NCI-H2029 (cell line): ENCODE measurements at regions not wholly inside any gene's neighbourhood (a gene's known extent, or its start where the extent isn't known, plus 50 kb on each side); places are given as distances from the start of the nearest gene placed in this dataset.

Experiments
- DNase-seq: peaks from one replicate; lab custom pipeline; 2025; lab: John Stamatoyannopoulos, UW

DNA sequence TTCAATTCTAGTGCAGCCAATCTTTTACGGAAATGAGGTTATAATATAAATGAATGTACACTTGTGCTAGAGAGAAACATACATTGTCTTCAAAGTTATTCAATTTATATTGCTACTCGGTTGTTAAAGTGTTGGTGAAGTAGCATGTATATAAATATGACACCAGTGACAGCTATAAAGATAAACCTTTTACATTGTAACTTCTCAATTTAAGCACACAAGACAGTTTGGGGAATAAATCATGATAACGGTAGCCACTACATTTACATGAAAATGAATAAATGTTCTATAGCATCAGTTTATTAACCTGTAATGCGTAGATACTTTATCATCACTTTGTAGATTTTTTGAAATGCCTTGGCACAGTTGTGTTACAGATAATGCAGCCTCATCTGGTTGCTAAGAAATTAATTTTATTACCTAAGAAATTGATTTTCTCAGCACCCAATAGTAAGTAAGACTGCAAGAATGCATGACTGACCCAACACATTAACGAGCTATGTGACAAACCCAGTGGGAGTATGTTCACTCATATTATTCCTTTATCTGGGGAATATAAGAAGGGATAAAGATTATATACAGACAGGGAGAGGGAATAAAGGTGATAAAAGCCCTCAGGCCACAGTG, 283.9 kb upstream of the NPVF start:
- DNase-seq, result no peak

DNA sequence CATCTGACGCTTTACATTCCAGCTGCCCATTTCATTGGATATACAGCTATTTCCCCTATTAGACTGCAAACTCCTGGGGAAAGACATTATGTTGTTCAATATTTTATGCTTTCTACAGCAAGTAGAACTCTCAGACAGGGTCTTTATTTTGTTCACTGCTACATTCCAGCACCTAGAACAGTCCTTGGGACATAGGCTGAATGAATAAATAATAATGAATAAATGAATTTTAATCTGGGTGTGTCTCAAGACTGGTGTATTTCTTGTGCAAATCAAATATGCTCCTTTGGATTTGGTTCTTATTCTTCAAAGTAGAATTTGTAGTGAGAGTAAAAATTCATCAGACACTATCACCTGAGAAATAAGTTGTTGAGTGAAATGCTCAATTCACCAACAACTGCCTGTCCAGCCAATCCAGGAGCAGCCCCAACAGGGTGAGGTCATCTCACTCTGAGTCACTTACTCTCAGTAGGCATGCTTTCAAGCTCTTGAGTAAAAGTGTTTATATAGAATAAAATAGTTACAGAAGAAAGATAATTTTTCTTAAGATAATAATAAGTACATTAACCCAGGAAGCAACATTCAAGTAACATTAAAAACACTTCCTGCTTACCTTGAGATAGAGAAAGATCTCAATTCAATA, 287.5 kb upstream of the NPVF start:
- no peak for DNase-seq

DNA sequence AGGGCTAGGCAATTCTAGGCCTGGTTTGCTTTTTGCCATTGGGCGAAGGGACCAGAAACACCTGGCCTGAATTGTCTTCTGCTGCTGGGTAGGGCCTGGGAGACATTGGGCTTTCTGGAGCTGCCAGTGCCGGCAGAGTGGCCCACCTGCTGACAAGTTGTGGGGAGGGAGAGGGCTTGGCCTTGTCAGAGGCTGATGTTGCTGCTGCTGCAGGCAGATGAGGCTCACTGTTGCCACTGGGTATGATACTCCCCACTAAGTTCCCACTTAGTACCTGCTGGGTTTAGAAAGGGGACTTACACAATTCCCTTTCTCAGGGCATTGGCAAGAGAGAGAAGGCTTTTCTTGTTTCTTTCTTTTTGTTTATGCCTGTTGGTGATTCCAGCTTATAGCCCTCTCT, 289.6 kb upstream of the NPVF start:
- no peak for DNase-seq

DNA sequence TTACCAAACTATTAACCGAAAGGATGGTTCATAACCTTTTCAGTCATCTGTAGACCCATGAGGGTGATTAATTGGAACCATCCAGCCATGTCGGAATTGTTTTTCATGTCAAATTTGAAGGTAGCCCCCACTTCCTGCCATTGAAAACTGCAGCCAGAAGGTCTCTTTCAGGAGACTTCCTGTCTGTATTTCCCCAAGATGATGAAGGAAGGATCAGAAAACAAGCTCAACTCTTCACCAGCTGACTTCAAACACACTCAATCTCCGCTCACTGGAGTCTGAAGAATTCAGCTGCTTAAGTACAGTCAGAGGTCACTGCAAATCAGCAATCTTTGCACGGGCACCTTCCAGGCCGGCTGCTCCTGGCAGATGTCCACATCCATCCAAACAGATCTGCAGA, 291.7 kb upstream of the NPVF start:
- DNase-seq, result no peak

DNA sequence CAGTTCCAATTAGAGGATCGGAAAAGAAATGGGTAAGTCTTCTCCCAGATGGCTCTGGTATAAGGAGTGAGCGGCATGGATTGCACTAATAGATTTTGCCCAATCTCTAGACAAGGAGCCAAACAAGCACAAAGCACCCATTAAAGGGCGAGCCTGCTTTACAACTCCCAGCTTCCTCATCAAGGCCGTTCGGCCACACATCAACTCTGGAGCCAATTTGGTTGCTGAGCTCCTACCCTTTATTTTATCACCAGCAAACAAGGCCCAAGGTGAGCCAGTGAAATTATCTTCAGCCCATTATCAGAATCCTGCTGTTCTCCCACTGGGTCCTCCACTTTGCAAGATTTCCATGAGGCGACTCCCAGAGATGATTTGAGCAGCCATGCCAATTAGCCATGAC, 292.2 kb upstream of the NPVF start:
- DNase-seq, result no peak

DNA sequence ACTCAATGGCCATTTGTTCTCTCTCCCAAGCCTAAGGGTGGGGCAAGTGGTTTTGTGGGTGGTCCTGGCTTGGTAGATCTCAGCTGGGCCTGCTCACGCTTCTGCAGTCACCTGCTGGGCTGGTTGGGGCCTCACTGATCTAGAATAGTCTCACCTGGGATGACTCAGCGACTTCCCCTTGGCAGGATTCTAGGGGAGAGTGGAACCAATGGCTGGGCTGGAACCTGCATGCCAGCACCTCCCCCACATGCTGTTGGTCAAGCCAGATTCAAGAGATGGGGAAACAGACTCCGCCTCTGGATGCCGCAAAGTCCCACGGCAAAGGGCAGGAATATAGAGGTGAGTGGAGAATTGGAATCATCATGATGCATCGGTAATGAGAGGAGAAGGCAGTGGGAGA, 292.9 kb upstream of the NPVF start:
- DNase-seq, result no peak

DNA sequence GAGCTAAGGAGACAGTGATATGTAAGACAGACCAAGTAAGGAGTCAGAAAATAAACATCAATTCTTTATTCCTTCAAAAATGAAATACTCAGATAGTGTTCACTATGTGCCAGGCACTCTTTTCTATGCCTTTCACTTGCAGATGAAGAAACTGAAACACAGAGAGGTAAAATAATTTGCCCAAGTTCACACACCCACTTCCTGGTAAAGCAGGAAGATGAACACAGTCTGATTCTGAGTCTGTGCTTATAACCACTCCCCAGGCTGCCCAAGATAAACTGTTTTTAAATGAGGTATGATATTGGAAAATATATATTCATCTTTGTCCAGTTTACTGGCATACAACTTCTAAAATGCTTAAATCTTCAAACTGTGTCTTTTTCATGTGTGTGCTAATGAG, 294.4 kb upstream of the NPVF start:
- DNase-seq, result no peak

DNA sequence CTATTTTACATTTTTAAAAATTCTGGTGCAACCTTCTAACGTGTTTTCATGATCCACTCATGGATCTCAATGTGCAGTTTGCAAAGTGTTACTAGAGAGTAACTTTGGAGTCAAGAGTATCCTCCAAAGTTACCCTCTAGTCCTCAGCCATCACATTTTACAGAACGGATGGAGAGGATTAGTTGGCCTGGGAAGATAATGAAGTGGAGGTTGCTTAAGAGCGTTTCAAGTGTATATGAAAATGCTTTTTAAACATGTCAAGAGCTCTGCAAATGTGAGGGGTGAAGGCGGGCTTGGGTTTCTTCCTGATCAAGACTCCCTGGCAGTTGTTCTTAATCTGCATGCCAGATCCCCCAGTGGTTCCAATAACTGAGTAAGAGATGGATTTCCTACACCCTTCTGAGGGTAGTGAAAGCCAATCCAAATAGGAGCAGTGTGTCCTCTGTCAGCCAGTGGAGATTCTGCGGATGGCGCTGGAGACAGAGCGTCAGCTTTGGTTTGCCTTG, 299.4 kb upstream of the NPVF start:
- DNase-seq, result no peak

DNA sequence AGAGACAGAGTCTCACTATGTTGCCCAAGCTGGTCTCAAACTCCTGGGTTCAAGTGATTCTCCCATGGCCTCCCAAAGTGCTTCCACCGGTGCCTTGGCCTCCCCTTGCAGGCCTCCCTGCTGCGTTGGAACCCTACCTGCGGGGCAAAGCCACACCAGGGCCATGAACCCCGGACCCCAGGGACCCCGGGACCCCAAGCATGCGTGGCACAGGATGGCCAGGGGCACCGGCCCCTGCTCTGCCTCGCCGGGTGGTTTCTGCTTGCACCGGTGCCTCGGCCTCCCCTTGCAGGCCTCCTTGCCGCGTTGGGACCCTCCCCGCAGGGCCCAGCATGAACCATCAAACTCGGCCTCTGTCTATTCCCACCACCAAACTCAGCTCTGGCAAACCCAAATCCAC, 301.0 kb upstream of the NPVF start:
- no peak for DNase-seq

DNA sequence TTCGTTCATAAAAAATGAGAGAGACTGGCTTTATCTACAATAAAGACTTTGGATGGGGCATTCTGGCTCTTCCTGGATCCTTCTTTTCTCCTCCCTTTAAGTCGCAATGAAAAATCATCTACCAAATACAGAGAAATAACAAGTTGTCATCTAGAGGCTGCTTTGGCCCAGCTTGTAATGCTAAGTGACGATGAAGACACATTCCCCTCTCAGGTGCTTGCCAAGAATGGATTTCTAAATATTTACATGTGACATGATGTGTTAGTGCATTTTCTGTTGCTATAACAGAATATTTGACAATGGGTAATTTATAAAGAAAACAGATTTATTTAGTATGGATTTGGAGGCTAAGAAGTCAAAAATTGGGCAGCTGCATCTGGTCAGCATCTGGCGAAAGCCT, 308.6 kb upstream of the NPVF start:
- no peak for DNase-seq

DNA sequence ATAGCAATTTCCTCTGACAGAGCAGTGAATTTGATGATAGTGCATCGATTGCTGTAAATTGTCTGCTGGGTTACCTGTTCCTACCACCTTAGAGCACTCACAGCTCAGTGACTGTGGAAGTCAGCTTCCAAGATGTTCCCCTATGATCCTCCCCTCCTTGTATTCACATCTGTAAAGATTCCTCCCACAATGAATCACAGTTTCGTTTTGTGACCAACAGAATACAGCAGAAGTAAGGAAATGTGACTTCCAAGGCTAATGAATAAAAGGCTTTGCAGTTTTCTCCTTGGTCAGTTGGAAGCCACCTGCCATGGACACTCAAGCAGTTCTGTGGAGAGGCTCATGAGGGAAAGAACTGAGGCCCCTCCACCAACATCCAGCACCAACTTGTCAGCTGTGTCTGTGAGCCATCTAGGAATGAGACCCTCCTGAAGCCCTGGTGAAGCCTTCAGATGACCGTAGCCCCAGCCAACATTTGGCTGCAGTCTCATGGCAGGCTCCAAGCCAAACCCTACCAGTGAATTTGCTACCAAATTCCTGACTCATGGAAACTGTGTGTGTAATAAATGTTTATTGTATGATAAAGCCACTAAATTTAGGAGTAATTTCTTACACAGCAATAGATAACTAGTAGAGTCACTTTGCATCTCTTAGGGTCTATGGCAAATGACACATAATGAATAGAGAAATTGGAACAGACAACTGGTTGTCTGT, 309.5 kb upstream of the NPVF start:
- DNase-seq, result no peak

DNA sequence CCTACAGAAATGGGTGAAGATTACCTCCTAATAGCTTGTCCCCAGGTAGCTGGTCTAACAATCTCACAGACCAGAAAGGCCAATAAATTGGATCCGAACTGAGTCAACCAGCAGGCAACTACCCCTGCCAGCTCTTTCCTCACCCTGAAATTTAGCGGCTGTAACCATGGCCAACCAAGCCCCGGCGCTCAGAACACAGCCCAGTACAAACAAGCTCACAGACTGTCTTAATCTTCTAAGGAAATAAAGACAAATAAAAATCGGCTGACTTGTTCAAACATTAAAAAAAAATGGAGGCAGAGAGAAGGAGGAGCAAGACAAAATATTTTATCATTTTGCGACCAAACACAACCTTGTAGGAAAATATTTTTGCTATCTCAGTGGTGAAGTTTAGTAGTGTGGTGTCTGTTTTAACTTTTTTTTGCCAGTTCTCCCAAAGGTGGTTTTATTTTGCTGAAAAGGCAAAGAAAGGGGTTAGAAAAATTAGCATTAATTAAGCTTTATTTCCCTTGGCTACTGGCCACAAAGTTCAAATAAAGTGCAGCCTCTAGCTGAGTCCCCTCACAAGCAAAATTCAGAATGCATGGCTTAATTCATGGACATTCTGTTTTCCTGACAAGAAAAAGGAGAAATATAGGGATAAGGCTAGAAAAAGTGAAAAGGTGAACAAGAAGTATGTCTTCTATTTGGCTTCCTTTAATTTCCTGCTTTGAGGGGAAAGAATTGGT, 313.0 kb upstream of the NPVF start:
- DNase-seq, result no peak

DNA sequence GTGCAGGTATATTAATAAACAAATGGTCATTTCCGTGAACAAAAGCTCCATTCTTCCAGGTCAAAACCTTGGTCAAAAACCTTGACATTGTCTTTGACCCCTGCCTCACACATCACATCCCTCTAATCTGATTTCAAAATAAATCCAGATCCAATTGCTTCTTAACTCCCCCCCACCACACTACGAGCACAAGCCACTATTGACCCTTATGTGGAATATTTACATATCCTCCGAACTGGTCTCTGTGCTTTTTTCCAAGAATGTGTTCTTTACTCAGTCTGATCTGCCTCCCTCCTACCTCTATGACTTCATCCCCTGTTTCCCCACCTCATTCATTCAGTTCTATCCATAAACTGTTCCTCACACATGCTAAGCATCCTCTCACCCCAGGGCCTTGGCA, 313.6 kb upstream of the NPVF start:
- DNase-seq, result no peak

DNA sequence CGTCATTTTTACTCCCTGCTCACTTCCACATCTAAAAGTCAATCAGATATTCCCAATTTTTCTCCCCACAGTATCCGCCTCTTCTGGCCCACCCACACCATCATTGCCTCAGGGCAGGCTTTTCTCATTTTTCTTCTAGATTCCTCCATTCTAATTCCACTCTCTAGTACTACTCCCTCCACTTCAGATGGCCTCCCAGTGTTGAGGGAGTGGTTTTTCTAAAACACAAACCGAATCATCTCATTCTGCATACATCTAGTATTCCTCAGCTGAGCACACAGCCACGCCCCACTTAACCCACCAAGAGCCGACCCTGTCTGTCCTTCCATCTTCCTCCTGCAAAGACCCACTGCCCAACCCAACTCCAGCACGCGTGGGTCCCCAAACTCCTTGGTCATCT, 314.9 kb upstream of the NPVF start:
- DNase-seq, result no peak

DNA sequence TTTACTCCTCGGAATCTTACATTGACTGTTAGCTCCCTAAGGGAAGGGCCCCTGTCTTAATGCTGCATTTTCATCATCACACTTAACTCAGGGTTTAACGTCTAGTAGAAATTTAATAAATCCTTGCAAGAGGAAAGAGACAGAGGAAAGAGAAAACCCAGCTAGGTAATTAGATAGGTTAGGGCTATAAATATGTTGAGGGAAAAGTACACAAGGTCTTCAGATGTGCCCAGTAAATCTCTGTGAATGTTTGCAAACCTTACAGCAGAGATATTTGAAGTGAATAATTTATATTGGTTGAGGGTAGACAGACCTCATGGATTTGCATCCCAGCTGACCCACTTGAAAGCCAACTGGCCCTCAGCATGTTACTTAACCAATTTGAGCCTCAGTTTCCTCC, 315.5 kb upstream of the NPVF start:
- DNase-seq, result no peak

DNA sequence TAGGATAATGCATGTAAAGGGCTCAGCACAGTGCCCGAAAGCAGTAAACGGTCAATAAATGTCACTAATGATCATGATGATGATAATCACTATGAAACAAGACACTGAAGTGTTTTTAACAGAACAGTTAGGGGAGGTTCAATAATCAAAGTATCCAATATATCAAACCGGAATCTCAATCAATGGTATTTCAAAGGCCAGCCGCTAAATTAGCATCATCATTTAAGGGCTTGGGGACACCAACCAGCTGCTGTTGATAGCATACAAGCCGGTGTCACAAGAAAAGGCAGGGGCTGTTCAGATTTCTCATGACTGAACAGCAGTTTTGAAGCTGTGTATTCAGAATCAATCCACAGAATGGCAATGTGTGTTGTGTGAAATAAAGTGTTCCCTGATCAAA, 316.0 kb upstream of the NPVF start:
- no peak for DNase-seq

DNA sequence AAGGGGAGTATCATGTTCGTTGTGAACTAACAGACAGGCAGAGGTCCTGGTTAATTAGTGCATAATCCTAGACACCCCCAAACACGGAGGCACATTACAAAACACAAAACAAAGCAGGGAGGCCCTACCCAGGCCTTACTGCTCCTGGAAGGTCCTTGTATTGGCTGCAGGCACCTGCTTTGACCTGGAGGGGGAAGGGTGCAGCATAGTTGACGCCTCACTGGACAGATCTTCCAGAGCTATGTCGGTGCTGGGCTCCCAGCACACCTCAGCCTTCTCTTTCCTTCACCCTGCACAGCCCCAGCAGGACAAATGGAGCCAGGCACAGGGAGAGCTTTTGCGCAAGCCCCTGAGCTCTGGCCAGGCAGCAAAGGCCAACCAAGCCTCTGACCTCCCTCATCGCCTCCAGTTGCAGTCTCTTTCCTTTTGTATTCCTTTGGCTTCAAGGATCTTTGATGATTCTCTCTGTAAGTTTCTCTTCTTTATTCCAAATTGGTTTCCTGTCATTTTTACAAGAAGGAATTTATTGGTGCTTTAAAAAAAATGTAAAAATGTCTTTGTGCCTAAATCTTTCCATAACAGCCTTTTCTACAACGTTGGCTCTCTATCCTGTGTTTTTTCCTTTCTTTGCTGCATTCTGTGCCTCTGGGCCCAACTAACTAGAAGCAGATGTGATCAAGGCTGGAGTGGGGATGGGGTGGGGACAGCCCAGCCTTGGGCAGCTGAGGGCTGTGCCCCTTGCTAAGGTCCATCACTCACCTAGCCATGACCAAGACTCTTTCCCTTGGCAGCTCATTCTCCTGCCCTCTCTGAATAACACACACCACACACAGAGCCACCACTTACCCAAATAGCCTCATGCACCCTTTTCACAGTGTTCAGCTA, 317.1 kb upstream of the NPVF start:
- no peak for DNase-seq

DNA sequence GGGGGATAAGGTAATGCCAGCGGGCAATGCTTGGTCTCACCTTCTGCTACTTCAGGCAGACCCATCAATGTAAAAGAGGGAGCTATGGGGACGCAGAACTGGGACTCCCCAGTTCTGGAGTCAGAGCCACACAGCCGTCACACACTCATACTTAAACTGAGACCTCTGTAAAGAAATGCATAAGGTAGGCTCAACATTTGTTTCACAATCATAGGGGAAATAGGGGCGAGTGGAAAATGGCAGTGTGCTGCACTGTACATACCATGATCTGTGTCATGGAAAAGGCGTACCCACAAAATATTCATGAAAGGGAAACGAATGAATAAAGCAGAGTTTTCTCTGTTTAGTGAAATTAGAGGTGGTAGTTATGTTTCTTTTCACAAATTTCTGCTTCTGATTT, 318.0 kb upstream of the NPVF start:
- DNase-seq, result no peak

DNA sequence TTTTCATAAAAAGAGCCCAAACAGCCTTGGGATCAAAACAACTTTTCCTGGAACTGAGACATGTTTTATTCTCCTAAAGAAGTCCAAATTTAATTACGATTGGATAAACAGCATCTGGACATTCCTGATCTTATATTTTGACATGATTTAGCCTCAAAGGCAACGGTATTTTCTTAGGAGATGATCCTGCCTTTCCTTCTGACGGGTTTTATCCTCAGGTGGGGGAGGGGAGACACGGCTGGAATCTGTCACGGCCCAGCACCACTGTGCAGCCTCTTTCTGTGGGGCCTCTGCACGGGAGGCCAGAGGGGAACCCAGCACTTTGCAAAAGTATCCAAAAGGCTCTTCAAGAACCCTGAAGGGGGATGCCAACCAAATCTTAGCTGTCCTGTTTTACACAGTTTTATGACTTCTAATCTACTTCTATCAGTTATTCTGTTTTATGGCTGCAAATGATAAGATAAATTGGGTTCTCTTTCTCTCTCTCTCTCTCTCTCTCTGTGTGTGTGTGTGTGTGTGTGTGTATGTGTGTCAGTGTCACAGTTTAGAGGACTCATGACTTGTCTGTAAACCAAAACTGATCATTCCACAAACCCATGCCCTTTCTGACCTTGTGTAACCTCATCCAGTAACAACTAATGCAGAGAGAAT, 321.1 kb upstream of the NPVF start:
- DNase-seq, result no peak

DNA sequence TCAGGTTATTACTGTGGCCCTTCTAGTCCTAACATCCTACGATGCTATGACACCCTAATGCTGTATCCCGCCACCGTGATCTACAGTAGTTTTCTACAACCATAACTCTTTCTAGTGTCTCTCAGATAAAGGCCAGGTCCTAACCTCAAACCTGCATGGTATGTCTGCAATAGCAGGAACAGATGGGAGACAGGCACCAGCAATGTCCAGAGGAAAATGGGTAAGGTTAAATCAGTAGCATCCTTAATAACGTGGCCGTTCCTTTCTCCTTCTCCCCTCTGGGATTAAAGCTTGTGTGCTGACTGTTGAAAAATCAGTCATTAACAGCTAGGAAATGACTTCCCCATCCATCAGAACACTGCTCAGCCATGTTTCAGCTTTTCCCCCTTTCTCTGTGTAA, 321.9 kb upstream of the NPVF start:
- no peak for DNase-seq

DNA sequence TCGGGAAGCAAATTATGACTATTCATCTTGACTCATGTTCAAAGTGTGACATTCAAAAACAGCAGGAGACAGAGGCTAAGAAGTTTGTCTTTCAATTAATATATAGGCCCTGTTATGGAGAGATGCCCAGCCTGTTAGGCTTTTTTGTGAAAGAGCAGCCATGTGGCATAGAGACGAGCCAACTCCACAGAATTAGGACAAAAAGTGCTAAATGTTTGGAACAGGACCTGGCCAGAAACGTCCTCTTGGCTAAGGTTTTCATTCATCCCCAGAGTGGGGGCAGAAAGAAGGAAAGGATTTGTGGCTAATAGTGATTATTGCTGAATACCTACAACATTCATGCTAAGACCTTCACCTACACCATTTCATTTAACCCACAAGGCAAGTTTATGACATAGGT, 324.7 kb upstream of the NPVF start:
- DNase-seq, result no peak
